Loucy (cell line): ENCODE measurements at regions not wholly inside any gene's neighbourhood (a gene's known extent, or its start where the extent isn't known, plus 50 kb on each side); places are given as distances from the start of the nearest gene placed in this dataset.

ENCODE experiments used
- H2AFZ ChIP-seq: fragments of 200-600 bp; sonication (generic); 2 replicates; pipeline ENCODE4 v1.6.0; 2016; ENCODE audit warnings: antibody characterized with exemption, mild to moderate bottlenecking, low read length, moderate library complexity
- H3F3A ChIP-seq: fragments of 200-600 bp; 2 replicates; pipeline ENCODE4 v1.6.0; 2016; ENCODE audit warnings: antibody characterized with exemption, low read depth, mild to moderate bottlenecking
- H3K27me3 ChIP-seq: fragments of 200-600 bp; sonication (generic); 2 replicates; pipeline ENCODE4 v1.6.1; 2014; ENCODE audit warnings: low read length, mild to moderate bottlenecking; ENCODE audit not compliant: insufficient read depth, poor library complexity, severe bottlenecking
- H3K36me3 ChIP-seq: fragments of 200-600 bp; sonication (generic); 2 replicates; pipeline ENCODE4 v1.6.1; 2016; ENCODE audit warnings: low read length; ENCODE audit not compliant: insufficient read depth
- H3K4me1 ChIP-seq: fragments of 200-600 bp; sonication (generic); 2 replicates; pipeline ENCODE4 v1.5.1; 2014; ENCODE audit warnings: low read length, mild to moderate bottlenecking; ENCODE audit not compliant: insufficient read depth, poor library complexity, severe bottlenecking
- H3K4me2 ChIP-seq: fragments of 200-600 bp; sonication (generic); 2 replicates; pipeline ENCODE4 v1.6.0; 2014; ENCODE audit warnings: antibody characterized with exemption, low read length, low read depth, mild to moderate bottlenecking; ENCODE audit not compliant: poor library complexity, severe bottlenecking
- H3K4me3 ChIP-seq: fragments of 200-600 bp; sonication (generic); 2 replicates; pipeline ENCODE4 v1.5.1; 2014; ENCODE audit warnings: low read length, mild to moderate bottlenecking, mixed read lengths; ENCODE audit not compliant: poor library complexity, severe bottlenecking
- H3K79me2 ChIP-seq: fragments of 200-600 bp; sonication (generic); 2 replicates; pipeline ENCODE4 v1.6.1; 2014; ENCODE audit warnings: low read length; ENCODE audit not compliant: insufficient read depth
- H3K9ac ChIP-seq: fragments of 200-600 bp; sonication (generic); 2 replicates; pipeline ENCODE4 v1.6.0; 2014; ENCODE audit warnings: mild to moderate bottlenecking, low read depth, low read length, moderate library complexity; ENCODE audit not compliant: poor library complexity, severe bottlenecking
- H3K9me2 ChIP-seq: fragments of 200-600 bp; sonication (generic); replicated peaks from 2 replicates; pipeline ENCODE4 v1.6.1; 2016; ENCODE audit warnings: low read depth, low read length, mixed read lengths
- H3K9me3 ChIP-seq: fragments of 200-600 bp; sonication (generic); 2 replicates; pipeline ENCODE4 v1.6.1; 2014; ENCODE audit warnings: mild to moderate bottlenecking, antibody characterized with exemption, low read length, low read depth; ENCODE audit not compliant: insufficient read depth
- H4K20me1 ChIP-seq: fragments of 200-600 bp; sonication (generic); 2 replicates; pipeline ENCODE4 v1.6.0; 2014; ENCODE audit warnings: antibody characterized with exemption, low read length, mild to moderate bottlenecking; ENCODE audit not compliant: insufficient read depth, poor library complexity, severe bottlenecking
- CTCF ChIP-seq: fragments of 200-600 bp; sonication (generic); conservative IDR thresholded peaks from 2 replicates; pipeline ENCODE4 v1.5.1; 2014; ENCODE audit warnings: mild to moderate bottlenecking, antibody characterized with exemption, low read length
- EZH2phosphoT487 ChIP-seq: fragments of 200-600 bp; IDR thresholded peaks from 2 replicates; pipeline ENCODE4 v1.6.1; 2018; ENCODE audit warnings: antibody characterized with exemption, mild to moderate bottlenecking, moderate library complexity, borderline replicate concordance

- Histone ChIP-seq H3K9me3 (no peaks in the 10 kb centered on the region), H3F3A (no peaks in the 10 kb centered on the region), H3K79me2 (no peaks in the 10 kb centered on the region), H4K20me1 (no peaks in the 10 kb centered on the region), H3K4me1 (no peaks in the 10 kb centered on the region), H3K9ac (no peak overlapping the region), H3K9me2 (no peaks in the 10 kb centered on the region), H3K27me3 (no peaks in the 10 kb centered on the region), H3K4me3 (no peak overlapping the region), H3K4me2 (no peak overlapping the region), H2AFZ (no peak overlapping the region), H3K36me3 (no peaks in the 10 kb centered on the region)
- TF ChIP-seq EZH2phosphoT487 (no peak), CTCF (no peak)
Observed at GRCh38 chr1:5067246-5067645, 412.8 kb downstream of the AJAP1 start.

GRCh38 chr1:5053744-5054143 lies 399.3 kb downstream of the AJAP1 start:
- Histone ChIP-seq H3F3A (no peaks in the 10 kb centered on the region), H3K79me2 (no peaks in the 10 kb centered on the region), H3K4me3 (no peak overlapping the region), H4K20me1 (no peaks in the 10 kb centered on the region), H3K9me3 (peaks cover 5% of the 10 kb centered on the region; the same call in 1 of the 2 replicates), H3K36me3 (no peaks in the 10 kb centered on the region), H3K9me2 (no peaks in the 10 kb centered on the region), H3K27me3 (no peaks in the 10 kb centered on the region), H2AFZ (no peak overlapping the region), H3K4me1 (no peaks in the 10 kb centered on the region), H3K9ac (no peak overlapping the region), H3K4me2 (no peak overlapping the region)
- no peak for TF ChIP-seq CTCF
- TF ChIP-seq EZH2phosphoT487, result no peak

GRCh38 chr1:5029136-5029535 lies 374.7 kb downstream of the AJAP1 start:
- Histone ChIP-seq H3K27me3 (no peaks in the 10 kb centered on the region), H3K36me3 (no peaks in the 10 kb centered on the region), H3K4me1 (no peaks in the 10 kb centered on the region), H4K20me1 (no peaks in the 10 kb centered on the region), H3K9me2 (no peaks in the 10 kb centered on the region), H3K4me2 (no peak overlapping the region), H3K9me3 (peaks cover 4% of the 10 kb centered on the region; the same call in 1 of the 2 replicates), H3K79me2 (no peaks in the 10 kb centered on the region), H2AFZ (no peak overlapping the region), H3F3A (no peaks in the 10 kb centered on the region), H3K9ac (no peak overlapping the region), H3K4me3 (no peak overlapping the region)
- TF ChIP-seq EZH2phosphoT487, result no peak

GRCh38 chr1:5012249-5012648 lies 357.8 kb downstream of the AJAP1 start:
- no peak overlapping the region for H2AFZ ChIP-seq
- no peaks in the 10 kb centered on the region for H3K27me3 ChIP-seq
- H3K36me3 ChIP-seq, result no peaks in the 10 kb centered on the region
- H3K4me3 ChIP-seq, result no peak overlapping the region
- H3K4me1 ChIP-seq, result no peaks in the 10 kb centered on the region
- no peaks in the 10 kb centered on the region for H4K20me1 ChIP-seq
- no peak for TF ChIP-seq CTCF
- TF ChIP-seq EZH2phosphoT487, result no peak
- no peaks in the 10 kb centered on the region for H3K79me2 ChIP-seq
- no peaks in the 10 kb centered on the region for H3F3A ChIP-seq
- H3K9me2 ChIP-seq, result no peaks in the 10 kb centered on the region
- H3K4me2 ChIP-seq, result no peak overlapping the region
- H3K9me3 ChIP-seq, result peaks cover 10% of the 10 kb centered on the region; the same call in 1 of the 2 replicates
- no peak overlapping the region for H3K9ac ChIP-seq
